Neuronal stem cell (in vitro differentiated cells): ENCODE measurements at regions not wholly inside any gene's neighbourhood (a gene's known extent, or its start where the extent isn't known, plus 50 kb on each side); places are given as distances from the start of the nearest gene placed in this dataset.

Experiments used
- DNase-seq: peaks from one replicate; pipeline ENCODE4 v3.0.0-alpha.2; 2013; ENCODE audit warnings: low spot score
- H2AFZ ChIP-seq: one replicate; pipeline ENCODE4 v1.6.1; 2013; ENCODE audit warnings: mild to moderate bottlenecking, low read length, inconsistent platforms
- H2AK5ac ChIP-seq: 2 replicates; pipeline ENCODE4 v1.6.1; 2013; ENCODE audit warnings: low read depth, mild to moderate bottlenecking, inconsistent platforms, low read length, moderate library complexity, mixed read lengths
- H2BK120ac ChIP-seq: 2 replicates; pipeline ENCODE4 v1.6.1; 2013; ENCODE audit warnings: low read depth, mild to moderate bottlenecking, inconsistent platforms, low read length, moderate library complexity, mixed read lengths
- H2BK12ac ChIP-seq: one replicate; pipeline ENCODE4 v1.6.1; 2013; ENCODE audit warnings: low read length, inconsistent platforms
- H2BK15ac ChIP-seq: 2 replicates; pipeline ENCODE4 v1.6.1; 2013; ENCODE audit warnings: mild to moderate bottlenecking, low read length, inconsistent platforms, mixed read lengths
- H2BK5ac ChIP-seq: one replicate; pipeline ENCODE4 v1.6.1; 2013; ENCODE audit warnings: inconsistent platforms, mild to moderate bottlenecking, low read length, moderate library complexity
- H3K14ac ChIP-seq: one replicate; pipeline ENCODE4 v1.6.1; 2013; ENCODE audit warnings: low read length, inconsistent platforms
- H3K18ac ChIP-seq: 2 replicates; pipeline ENCODE4 v1.6.1; 2013; ENCODE audit warnings: low read length, inconsistent platforms
- H3K23ac ChIP-seq: 2 replicates; pipeline ENCODE4 v1.6.1; 2013; ENCODE audit warnings: low read depth, mild to moderate bottlenecking, mixed read lengths, low read length, inconsistent platforms; ENCODE audit not compliant: poor library complexity
- H3K27ac ChIP-seq: replicated peaks from 3 replicates; pipeline ENCODE4 v1.5.1; 2013; ENCODE audit warnings: low read length, inconsistent platforms
- H3K27me3 ChIP-seq, 3 experiments: 2 replicates each; pipeline ENCODE4 v1.6.1; 2013; ENCODE audit warnings: low read length in 3 of 3, mild to moderate bottlenecking in 2 of 3, inconsistent platforms in 1 of 3, low read depth in 1 of 3, mixed read lengths in 1 of 3, moderate library complexity in 1 of 3; ENCODE audit not compliant: control insufficient read depth in 3 of 3, insufficient read depth in 3 of 3
- H3K36me3 ChIP-seq, 2 donors: replicated peaks in 1 of 2; 2 replicates each; pipeline ENCODE4 v1.6.1; 2013; ENCODE audit warnings: low read length in 2 of 2; ENCODE audit not compliant: control insufficient read depth in 2 of 2, insufficient read depth in 2 of 2
- H3K4ac ChIP-seq: 2 replicates; pipeline ENCODE4 v1.6.1; 2013; ENCODE audit warnings: inconsistent platforms, mild to moderate bottlenecking, low read length, moderate library complexity
- H3K4me1 ChIP-seq, 2 donors: 1 replicate in 1 of 2; 2 replicates in 1 of 2; pipeline ENCODE4 v1.6.1; 2013; ENCODE audit warnings: low read length in 2 of 2, low read depth in 1 of 2; ENCODE audit not compliant: control insufficient read depth in 2 of 2, insufficient read depth in 1 of 2
- H3K4me2 ChIP-seq: one replicate; pipeline ENCODE4 v1.6.1; 2013; ENCODE audit warnings: mild to moderate bottlenecking, low read length, inconsistent platforms; ENCODE audit not compliant: insufficient read depth, poor library complexity, severe bottlenecking
- H3K4me3 ChIP-seq, 2 donors: 2 replicates each; pipeline ENCODE4 v1.5.1; 2013; ENCODE audit warnings: low read length in 2 of 2, mild to moderate bottlenecking in 2 of 2, inconsistent platforms in 1 of 2, moderate library complexity in 1 of 2
- H3K79me1 ChIP-seq: one replicate; pipeline ENCODE4 v1.6.1; 2013; ENCODE audit warnings: low read depth, mild to moderate bottlenecking, inconsistent platforms, low read length, moderate library complexity
- H3K9ac ChIP-seq: one replicate; pipeline ENCODE4 v1.6.1; 2013; ENCODE audit warnings: mild to moderate bottlenecking, low read depth, low read length, inconsistent platforms; ENCODE audit not compliant: poor library complexity
- H3K9me3 ChIP-seq, 2 donors: replicated peaks in 1 of 2; 2 replicates each; pipeline versions ENCODE3 to v1.6.1; 2013; ENCODE audit warnings: low read length in 2 of 2, mild to moderate bottlenecking in 2 of 2, inconsistent platforms in 1 of 2, low read depth in 1 of 2, mixed read lengths in 1 of 2, moderate library complexity in 1 of 2; ENCODE audit not compliant: control insufficient read depth in 2 of 2, insufficient read depth in 1 of 2
- H4K8ac ChIP-seq: one replicate; pipeline ENCODE4 v1.6.1; 2013; ENCODE audit warnings: low read depth, mild to moderate bottlenecking, inconsistent platforms, low read length, moderate library complexity
- H4K91ac ChIP-seq: one replicate; pipeline ENCODE4 v1.6.1; 2013; ENCODE audit warnings: low read length, low read depth, mild to moderate bottlenecking, inconsistent platforms; ENCODE audit not compliant: poor library complexity
- WGBS, 2 donors: extraction: QIAGEN DNeasy Blood & Tissue Kit; methylation state at CpG; one replicate each; pipeline ENCODE4 v1.1.7; 2013; ENCODE audit warnings: missing lambda C conversion rate in 2 of 2, mixed read lengths in 1 of 2; ENCODE audit not compliant: insufficient read length in 2 of 2, insufficient replicate concordance in 1 of 2; ENCODE audit errors: extremely low coverage in 2 of 2; 5-methylcytosine and 5-hydroxymethylcytosine counted together

DNA sequence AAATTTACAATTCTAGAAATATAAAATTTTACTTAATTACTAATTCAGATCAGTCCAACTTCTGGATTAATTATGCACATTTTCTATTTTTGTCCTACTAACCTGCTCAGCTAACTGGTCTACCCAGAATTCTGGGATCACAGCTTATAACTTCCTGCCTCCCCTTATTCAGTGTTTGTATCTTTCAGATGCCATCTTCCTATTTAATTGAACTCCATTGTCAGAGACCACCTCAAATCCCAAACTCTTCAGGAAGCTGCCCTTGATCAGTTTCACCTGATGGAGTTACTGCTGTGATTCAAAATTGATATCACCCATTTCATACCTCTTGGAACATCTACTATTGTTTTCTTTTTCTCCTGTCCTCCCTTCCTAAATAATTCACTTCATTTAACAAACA, 259.2 kb downstream of the WDR11 start:
- no peak overlapping the region for H3K4ac ChIP-seq
- no peak overlapping the region for H3K27ac ChIP-seq
- no peak overlapping the region for H3K4me3 ChIP-seq
- H3K27me3 ChIP-seq, result peaks cover 0 to 2% (median 0%) of the 10 kb centered on the region in 3 experiments
- no peak overlapping the region for H3K18ac ChIP-seq
- no peaks in the 10 kb centered on the region for H3K9me3 ChIP-seq
- H2BK12ac ChIP-seq, result no peak overlapping the region
- H2BK15ac ChIP-seq, result no peak overlapping the region
- H3K14ac ChIP-seq, result no peak overlapping the region
- H3K79me1 ChIP-seq, result peaks cover 2% of the 10 kb centered on the region
- no peak overlapping the region for H2AFZ ChIP-seq
- no peak overlapping the region for H3K9ac ChIP-seq
- no peaks in the 10 kb centered on the region for H3K36me3 ChIP-seq
- no peak overlapping the region for H2AK5ac ChIP-seq
- no peak overlapping the region for H2BK120ac ChIP-seq
- no peak overlapping the region for H3K4me2 ChIP-seq
- no peak overlapping the region for H4K8ac ChIP-seq
- peaks cover 0 to 6% of the 10 kb centered on the region in 2 donors for H3K4me1 ChIP-seq
- no peak overlapping the region for H2BK5ac ChIP-seq
- H4K91ac ChIP-seq, result no peak overlapping the region
- no peak overlapping the region for H3K23ac ChIP-seq
- DNase-seq, result no peak

- no peak overlapping the region for H2BK120ac ChIP-seq
- H2AFZ ChIP-seq, result no peak overlapping the region
- H3K36me3 ChIP-seq, result no peaks in the 10 kb centered on the region
- H3K23ac ChIP-seq, result no peak overlapping the region
- no peak overlapping the region for H3K4me2 ChIP-seq
- H4K91ac ChIP-seq, result no peak overlapping the region
- H3K9ac ChIP-seq, result no peak overlapping the region
- no peak overlapping the region for H3K14ac ChIP-seq
- no peak overlapping the region for H3K18ac ChIP-seq
- no CpG with 5 or more reads among the region's 1 CpG for whole genome bisulfite sequencing, 2 donors
- peaks cover 0 to 6% of the 10 kb centered on the region in 2 donors for H3K4me1 ChIP-seq
- H3K9me3 ChIP-seq, result no peaks in the 10 kb centered on the region
- H2BK12ac ChIP-seq, result no peak overlapping the region
- no peak overlapping the region for H2BK15ac ChIP-seq
- H2BK5ac ChIP-seq, result no peak overlapping the region
- H4K8ac ChIP-seq, result no peak overlapping the region
- DNase-seq, result no peak
- no peak overlapping the region for H3K27ac ChIP-seq
- no peak overlapping the region for H3K4ac ChIP-seq
- no peak overlapping the region for H2AK5ac ChIP-seq
- no peak overlapping the region for H3K4me3 ChIP-seq
- peaks cover 2% of the 10 kb centered on the region for H3K79me1 ChIP-seq
- peaks cover 0 to 2% (median 0%) of the 10 kb centered on the region in 3 experiments for H3K27me3 ChIP-seq
Observed at GRCh38 chr10:121112136-121112535, 261.0 kb downstream of the WDR11 start.

DNA sequence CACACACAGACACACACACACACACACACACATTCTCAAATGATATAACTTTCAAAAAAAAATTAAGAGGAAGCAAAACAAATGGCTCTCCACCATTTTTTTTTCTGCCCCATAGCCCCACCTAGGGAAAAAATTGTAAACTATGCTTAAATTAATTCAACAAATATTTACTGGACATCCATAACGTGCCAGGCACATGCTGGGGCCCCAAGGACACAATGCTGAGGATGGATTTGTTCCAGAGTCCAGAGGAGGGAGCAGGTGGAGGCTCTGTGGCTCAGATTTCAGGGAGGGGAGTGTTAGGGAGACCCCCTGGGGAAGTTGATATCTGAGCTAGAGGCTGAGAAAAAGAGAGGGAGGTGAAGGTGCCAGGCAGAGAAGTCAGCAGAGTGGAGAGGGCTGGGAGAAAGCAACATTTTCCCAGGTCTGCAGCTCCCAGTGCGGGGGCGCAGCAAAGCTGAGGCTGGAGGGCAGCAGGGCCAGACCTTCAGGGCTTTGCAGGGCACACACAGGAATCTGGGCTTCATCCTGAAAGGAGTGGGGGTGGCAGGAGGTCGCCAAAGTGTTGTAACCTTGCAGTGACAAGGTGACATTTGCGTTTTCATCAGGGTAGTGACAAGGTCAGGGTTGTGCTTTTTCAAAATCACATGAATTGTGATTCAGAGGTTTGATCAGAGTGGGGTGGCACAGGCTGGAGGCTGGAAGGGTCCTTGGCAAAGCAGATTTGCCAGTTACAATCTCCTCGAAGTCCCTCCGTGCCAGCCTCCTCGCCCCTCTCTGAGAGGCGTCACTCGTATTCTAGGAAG, 261.6 kb downstream of the WDR11 start:
- DNase-seq, result no peak
- Histone ChIP-seq H2AK5ac (no peak overlapping the region), H4K91ac (no peak overlapping the region), H3K4me2 (no peak overlapping the region), H2BK15ac (peak overlapping the region; percentile 20), H2BK12ac (no peak overlapping the region), H3K4me3 (no peak overlapping the region), H3K79me1 (peaks cover 2% of the 10 kb centered on the region), H3K4me1 (peaks cover 0 to 6% of the 10 kb centered on the region in 2 donors), H3K14ac (peak overlapping the region; percentile 57), H2BK120ac (no peak overlapping the region), H3K4ac (no peak overlapping the region), H3K23ac (no peak overlapping the region), H3K18ac (peak overlapping the region; percentile 72), H3K9me3 (no peaks in the 10 kb centered on the region), H3K9ac (no peak overlapping the region), H4K8ac (no peak overlapping the region), H3K27ac (no peak overlapping the region), H2AFZ (no peak overlapping the region), H3K27me3 (peaks cover 0 to 2% (median 0%) of the 10 kb centered on the region in 3 experiments), H3K36me3 (no peaks in the 10 kb centered on the region), H2BK5ac (no peak overlapping the region)
- no CpG with 5 or more reads among the region's 10 CpGs for WGBS, 2 donors

DNA sequence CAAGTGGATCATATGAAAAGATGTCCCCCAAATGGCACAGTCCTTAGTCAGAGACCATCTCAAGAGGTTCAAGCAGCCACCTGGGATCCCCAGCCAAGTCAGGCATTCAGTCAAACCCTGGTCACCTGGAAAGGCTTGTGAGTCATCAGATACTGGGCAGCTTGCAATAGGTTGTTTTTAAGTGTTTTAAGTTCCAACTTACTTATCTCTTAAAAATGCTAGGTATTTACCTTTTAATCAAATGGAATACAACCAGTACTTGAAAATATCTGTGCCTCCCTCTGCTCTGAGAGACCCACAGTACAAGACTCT, 262.2 kb downstream of the WDR11 start:
- Histone ChIP-seq H3K36me3 (no peaks in the 10 kb centered on the region), H3K9me3 (no peaks in the 10 kb centered on the region), H3K4me1 (peaks cover 0 to 6% of the 10 kb centered on the region in 2 donors), H2AK5ac (no peak overlapping the region), H2AFZ (no peak overlapping the region), H2BK15ac (no peak overlapping the region), H2BK12ac (no peak overlapping the region), H3K27ac (no peak overlapping the region), H4K8ac (no peak overlapping the region), H4K91ac (no peak overlapping the region), H3K4me3 (no peak overlapping the region), H2BK120ac (no peak overlapping the region), H3K14ac (no peak overlapping the region), H3K79me1 (peaks cover 2% of the 10 kb centered on the region), H3K18ac (no peak overlapping the region), H3K9ac (no peak overlapping the region), H3K4ac (no peak overlapping the region), H3K4me2 (no peak overlapping the region), H3K27me3 (peaks cover 0 to 2% (median 0%) of the 10 kb centered on the region in 3 experiments), H3K23ac (no peak overlapping the region), H2BK5ac (no peak overlapping the region)
- DNase-seq, result no peak
